Loucy (cell line): ENCODE measurements at regions not wholly inside any gene's neighbourhood (a gene's known extent, or its start where the extent isn't known, plus 50 kb on each side); places are given as distances from the start of the nearest gene placed in this dataset.

Source experiments
- CTCF ChIP-seq: fragments of 200-600 bp; sonication (generic); conservative IDR thresholded peaks from 2 replicates; pipeline ENCODE4 v1.5.1; 2014; ENCODE audit warnings: mild to moderate bottlenecking, antibody characterized with exemption, low read length
- EZH2phosphoT487 ChIP-seq: fragments of 200-600 bp; IDR thresholded peaks from 2 replicates; pipeline ENCODE4 v1.6.1; 2018; ENCODE audit warnings: antibody characterized with exemption, mild to moderate bottlenecking, moderate library complexity, borderline replicate concordance

- TF ChIP-seq CTCF (no peak), EZH2phosphoT487 (no peak)
Measured at GRCh38 chr3:139808201-139808600, 126.8 kb upstream of the CLSTN2 start.
